DND-41 (cell line): ENCODE measurements at regions not wholly inside any gene's neighbourhood (a gene's known extent, or its start where the extent isn't known, plus 50 kb on each side); places are given as distances from the start of the nearest gene placed in this dataset.

Experiments
- EZH2 ChIP-seq: IDR thresholded peaks from 3 replicates; pipeline ENCODE4 v1.6.1; 2012; ENCODE audit warnings: borderline replicate concordance, low read depth, mild to moderate bottlenecking, moderate library complexity, low read length, inconsistent platforms; ENCODE audit not compliant: severe bottlenecking
- TF ChIP-seq, protein P1 (sequence below): IDR thresholded peaks from 2 replicates; pipeline ENCODE4 v1.5.1; 2012; ENCODE audit warnings: borderline replicate concordance, low read length, moderate library complexity, mild to moderate bottlenecking; ENCODE audit not compliant: poor library complexity, severe bottlenecking; ENCODE audit errors: extremely low read depth

DNA sequence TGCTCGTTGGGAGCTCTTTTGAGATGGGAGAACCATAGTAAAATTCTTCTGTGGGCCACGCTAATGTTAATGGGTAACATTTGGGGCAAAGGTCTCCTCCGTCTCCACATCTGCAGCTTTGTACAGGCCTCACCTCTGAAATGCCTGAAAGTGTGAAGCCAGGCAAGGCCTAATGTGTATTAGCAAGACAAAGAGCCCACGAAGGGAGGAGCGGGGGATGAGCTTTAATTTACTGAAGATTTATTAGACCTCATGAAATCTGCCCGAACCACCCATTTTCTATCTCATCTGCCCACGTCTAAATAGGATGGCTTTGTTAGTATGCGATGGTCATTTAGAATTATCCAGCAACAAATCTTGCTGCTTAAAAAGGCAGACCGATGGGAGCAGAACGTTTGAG, 408.9 kb downstream of the PMP22 start:
- no peak for TF ChIP-seq EZH2
- TF ChIP-seq, protein P1, sequence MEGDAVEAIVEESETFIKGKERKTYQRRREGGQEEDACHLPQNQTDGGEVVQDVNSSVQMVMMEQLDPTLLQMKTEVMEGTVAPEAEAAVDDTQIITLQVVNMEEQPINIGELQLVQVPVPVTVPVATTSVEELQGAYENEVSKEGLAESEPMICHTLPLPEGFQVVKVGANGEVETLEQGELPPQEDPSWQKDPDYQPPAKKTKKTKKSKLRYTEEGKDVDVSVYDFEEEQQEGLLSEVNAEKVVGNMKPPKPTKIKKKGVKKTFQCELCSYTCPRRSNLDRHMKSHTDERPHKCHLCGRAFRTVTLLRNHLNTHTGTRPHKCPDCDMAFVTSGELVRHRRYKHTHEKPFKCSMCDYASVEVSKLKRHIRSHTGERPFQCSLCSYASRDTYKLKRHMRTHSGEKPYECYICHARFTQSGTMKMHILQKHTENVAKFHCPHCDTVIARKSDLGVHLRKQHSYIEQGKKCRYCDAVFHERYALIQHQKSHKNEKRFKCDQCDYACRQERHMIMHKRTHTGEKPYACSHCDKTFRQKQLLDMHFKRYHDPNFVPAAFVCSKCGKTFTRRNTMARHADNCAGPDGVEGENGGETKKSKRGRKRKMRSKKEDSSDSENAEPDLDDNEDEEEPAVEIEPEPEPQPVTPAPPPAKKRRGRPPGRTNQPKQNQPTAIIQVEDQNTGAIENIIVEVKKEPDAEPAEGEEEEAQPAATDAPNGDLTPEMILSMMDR, result no peak
